Esophagus squamous epithelium (tissue), 4 donors: ENCODE measurements at regions not wholly inside any gene's neighbourhood (a gene's known extent, or its start where the extent isn't known, plus 50 kb on each side); places are given as distances from the start of the nearest gene placed in this dataset.

Source experiments
- POLR2A ChIP-seq, 4 donors: fragments of 450-650 bp; IDR thresholded peaks; one replicate each; pipeline ENCODE4 v1.6.1; 2017; ENCODE audit warnings: antibody characterized with exemption in 4 of 4, mild to moderate bottlenecking in 4 of 4, moderate library complexity in 3 of 4
- TF ChIP-seq, protein P1 (sequence below), 6 experiments: fragments of 450-650 bp in 4 of 6; fragments of 200-600 bp in 2 of 6; sonication (generic) in 2 of 6; IDR thresholded peaks; one replicate each; pipeline ENCODE4 v1.5.1; 2016 to 2019; ENCODE audit warnings: antibody characterized with exemption in 6 of 6, mild to moderate bottlenecking in 4 of 6, moderate library complexity in 4 of 6

DNA sequence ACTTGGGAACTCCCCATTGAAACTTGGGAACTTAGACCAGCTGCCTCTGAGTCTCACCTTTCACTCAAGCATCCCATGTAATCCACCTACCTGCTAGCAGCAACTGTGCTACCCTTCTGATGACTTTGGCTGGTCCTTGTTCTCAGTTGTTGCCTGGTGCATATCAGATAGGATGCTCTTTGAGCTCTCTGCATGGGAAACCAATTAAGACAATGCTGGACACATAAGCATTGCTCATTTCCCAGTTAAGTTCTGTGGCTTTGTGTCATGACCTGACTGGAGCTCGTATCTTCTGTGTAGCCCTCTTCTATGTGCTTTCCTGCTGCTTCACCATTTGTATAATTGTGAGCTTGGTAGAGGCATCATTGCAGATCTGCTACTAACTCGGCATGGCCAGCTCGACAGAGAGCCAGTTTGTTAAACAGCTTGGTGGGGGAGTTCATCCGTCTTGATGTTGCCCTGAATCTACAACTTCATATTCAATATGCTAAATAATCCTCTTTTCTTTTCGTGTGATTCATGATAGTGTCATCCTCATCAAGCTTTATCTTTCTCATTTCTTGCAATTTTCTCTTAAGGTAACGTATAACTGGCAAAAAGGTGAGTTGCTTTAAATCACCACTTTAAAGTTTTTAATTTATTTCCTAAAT, 447.5 kb upstream of the SLC14A2 start:
- TF ChIP-seq POLR2A (IDR thresholded peaks at IDR 0.05) = no peak
- TF ChIP-seq, protein P1, sequence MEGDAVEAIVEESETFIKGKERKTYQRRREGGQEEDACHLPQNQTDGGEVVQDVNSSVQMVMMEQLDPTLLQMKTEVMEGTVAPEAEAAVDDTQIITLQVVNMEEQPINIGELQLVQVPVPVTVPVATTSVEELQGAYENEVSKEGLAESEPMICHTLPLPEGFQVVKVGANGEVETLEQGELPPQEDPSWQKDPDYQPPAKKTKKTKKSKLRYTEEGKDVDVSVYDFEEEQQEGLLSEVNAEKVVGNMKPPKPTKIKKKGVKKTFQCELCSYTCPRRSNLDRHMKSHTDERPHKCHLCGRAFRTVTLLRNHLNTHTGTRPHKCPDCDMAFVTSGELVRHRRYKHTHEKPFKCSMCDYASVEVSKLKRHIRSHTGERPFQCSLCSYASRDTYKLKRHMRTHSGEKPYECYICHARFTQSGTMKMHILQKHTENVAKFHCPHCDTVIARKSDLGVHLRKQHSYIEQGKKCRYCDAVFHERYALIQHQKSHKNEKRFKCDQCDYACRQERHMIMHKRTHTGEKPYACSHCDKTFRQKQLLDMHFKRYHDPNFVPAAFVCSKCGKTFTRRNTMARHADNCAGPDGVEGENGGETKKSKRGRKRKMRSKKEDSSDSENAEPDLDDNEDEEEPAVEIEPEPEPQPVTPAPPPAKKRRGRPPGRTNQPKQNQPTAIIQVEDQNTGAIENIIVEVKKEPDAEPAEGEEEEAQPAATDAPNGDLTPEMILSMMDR (IDR thresholded peaks at IDR 0.05) = no peak
